ENCODE measurements at regions not wholly inside any gene's neighbourhood (a gene's known extent, or its start where the extent isn't known, plus 50 kb on each side); places are given as distances from the start of the nearest gene placed in this dataset.

- no peak for TF ChIP-seq POLR2A (IDR thresholded peaks at IDR 0.05)
- TF ChIP-seq, protein P1, sequence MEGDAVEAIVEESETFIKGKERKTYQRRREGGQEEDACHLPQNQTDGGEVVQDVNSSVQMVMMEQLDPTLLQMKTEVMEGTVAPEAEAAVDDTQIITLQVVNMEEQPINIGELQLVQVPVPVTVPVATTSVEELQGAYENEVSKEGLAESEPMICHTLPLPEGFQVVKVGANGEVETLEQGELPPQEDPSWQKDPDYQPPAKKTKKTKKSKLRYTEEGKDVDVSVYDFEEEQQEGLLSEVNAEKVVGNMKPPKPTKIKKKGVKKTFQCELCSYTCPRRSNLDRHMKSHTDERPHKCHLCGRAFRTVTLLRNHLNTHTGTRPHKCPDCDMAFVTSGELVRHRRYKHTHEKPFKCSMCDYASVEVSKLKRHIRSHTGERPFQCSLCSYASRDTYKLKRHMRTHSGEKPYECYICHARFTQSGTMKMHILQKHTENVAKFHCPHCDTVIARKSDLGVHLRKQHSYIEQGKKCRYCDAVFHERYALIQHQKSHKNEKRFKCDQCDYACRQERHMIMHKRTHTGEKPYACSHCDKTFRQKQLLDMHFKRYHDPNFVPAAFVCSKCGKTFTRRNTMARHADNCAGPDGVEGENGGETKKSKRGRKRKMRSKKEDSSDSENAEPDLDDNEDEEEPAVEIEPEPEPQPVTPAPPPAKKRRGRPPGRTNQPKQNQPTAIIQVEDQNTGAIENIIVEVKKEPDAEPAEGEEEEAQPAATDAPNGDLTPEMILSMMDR (IDR thresholded peaks at IDR 0.05): no peak
Measured at GRCh38 chr12:115060477-115061168, 376.6 kb upstream of the TBX3 start.
